ENCODE measurements at regions not wholly inside any gene's neighbourhood (a gene's known extent, or its start where the extent isn't known, plus 50 kb on each side); places are given as distances from the start of the nearest gene placed in this dataset.

GRCh38 chr4:158350161-158350560 is 139.9 kb downstream of the TMEM144 start:
- in situ Hi-C loops (cut with HindIII; ENCODE audit: low pct_unique_long_range_greater_than_20kb, low sequenced_read_pairs) (no loop called here), intact Hi-C loops (cut with micrococcal nuclease; ENCODE audit: unreplicated experiment) (no loop called here)
- ChIA-PET CTCF (no interaction called here), POLR2A (no interaction called here)
- H3K4me3 ChIP-seq (ENCODE audit: low read depth in 2 of 2, low read length in 2 of 2): no peak overlapping the region
- ATAC-seq (no peak), DNase-seq (ENCODE audit: low read depth, low spot score) (no peak)
- no peaks in the 10 kb centered on the region for H3K9me3 ChIP-seq (ENCODE audit: control insufficient read depth, insufficient read depth, low read depth, low read length)
- BruUV-seq (replicated peaks): no TSS peak
- no peak overlapping the region for H3K27ac ChIP-seq (ENCODE audit: low read length)
- no peaks in the 10 kb centered on the region for H3K27me3 ChIP-seq (ENCODE audit: control insufficient read depth, insufficient read depth, low read length)
- no peaks in the 10 kb centered on the region for H3K4me1 ChIP-seq (ENCODE audit: control insufficient read depth, insufficient read depth, low read length)
- H3K36me3 ChIP-seq (ENCODE audit: control insufficient read depth, insufficient read depth, low read length): no peaks in the 10 kb centered on the region
- TF ChIP-seq, protein P1, sequence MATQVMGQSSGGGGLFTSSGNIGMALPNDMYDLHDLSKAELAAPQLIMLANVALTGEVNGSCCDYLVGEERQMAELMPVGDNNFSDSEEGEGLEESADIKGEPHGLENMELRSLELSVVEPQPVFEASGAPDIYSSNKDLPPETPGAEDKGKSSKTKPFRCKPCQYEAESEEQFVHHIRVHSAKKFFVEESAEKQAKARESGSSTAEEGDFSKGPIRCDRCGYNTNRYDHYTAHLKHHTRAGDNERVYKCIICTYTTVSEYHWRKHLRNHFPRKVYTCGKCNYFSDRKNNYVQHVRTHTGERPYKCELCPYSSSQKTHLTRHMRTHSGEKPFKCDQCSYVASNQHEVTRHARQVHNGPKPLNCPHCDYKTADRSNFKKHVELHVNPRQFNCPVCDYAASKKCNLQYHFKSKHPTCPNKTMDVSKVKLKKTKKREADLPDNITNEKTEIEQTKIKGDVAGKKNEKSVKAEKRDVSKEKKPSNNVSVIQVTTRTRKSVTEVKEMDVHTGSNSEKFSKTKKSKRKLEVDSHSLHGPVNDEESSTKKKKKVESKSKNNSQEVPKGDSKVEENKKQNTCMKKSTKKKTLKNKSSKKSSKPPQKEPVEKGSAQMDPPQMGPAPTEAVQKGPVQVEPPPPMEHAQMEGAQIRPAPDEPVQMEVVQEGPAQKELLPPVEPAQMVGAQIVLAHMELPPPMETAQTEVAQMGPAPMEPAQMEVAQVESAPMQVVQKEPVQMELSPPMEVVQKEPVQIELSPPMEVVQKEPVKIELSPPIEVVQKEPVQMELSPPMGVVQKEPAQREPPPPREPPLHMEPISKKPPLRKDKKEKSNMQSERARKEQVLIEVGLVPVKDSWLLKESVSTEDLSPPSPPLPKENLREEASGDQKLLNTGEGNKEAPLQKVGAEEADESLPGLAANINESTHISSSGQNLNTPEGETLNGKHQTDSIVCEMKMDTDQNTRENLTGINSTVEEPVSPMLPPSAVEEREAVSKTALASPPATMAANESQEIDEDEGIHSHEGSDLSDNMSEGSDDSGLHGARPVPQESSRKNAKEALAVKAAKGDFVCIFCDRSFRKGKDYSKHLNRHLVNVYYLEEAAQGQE (IDR thresholded peaks at IDR 0.05; ENCODE audit: insufficient read depth in 1 of 2, low read depth in 2 of 2, low read length in 1 of 2): no peak
- TF ChIP-seq POLR2AphosphoS5 (IDR thresholded peaks at IDR 0.05; ENCODE audit: low read depth, low read length) (no peak), SIN3A (IDR thresholded peaks at IDR 0.05; ENCODE audit: borderline replicate concordance, insufficient read depth, low read depth, low read length) (no peak)
- TF ChIP-seq, protein P2, sequence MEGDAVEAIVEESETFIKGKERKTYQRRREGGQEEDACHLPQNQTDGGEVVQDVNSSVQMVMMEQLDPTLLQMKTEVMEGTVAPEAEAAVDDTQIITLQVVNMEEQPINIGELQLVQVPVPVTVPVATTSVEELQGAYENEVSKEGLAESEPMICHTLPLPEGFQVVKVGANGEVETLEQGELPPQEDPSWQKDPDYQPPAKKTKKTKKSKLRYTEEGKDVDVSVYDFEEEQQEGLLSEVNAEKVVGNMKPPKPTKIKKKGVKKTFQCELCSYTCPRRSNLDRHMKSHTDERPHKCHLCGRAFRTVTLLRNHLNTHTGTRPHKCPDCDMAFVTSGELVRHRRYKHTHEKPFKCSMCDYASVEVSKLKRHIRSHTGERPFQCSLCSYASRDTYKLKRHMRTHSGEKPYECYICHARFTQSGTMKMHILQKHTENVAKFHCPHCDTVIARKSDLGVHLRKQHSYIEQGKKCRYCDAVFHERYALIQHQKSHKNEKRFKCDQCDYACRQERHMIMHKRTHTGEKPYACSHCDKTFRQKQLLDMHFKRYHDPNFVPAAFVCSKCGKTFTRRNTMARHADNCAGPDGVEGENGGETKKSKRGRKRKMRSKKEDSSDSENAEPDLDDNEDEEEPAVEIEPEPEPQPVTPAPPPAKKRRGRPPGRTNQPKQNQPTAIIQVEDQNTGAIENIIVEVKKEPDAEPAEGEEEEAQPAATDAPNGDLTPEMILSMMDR (IDR thresholded peaks at IDR 0.05): no peak

DNA sequence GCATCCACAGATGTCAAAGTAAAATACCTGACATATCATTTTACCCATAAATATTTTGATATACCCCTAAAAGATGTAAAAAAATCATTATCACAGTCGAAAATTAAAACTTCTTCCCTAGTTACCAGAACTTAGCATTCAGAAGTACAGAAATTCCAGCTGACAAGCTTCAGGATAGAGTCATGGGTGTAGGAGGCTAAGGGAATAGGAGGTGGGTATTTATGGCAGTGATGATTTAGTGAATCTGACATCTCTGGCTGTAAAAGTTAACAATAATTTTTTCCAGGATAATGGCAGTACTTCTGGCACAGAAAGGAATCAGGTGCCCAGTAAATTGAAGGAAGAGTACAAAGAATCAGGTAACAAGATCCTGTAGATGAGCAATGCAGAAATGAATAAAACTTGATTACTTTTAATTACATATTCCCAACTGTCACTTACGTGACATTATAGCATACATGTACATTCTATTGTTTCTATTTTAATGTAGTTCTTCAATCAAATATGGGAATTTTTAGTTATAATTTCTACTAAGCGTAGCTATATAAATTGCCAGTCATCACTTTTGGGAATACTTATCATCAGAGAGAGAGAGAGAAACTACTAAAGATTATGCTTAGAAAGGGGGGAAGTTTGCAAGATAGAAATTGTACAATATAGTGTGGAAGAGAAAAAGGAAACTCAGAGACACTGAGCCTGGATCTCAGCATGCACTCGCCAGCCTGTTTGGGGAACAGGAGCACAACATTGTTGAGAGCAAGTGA is 143.4 kb downstream of the TMEM144 start:
- ChIA-PET POLR2A (no interaction called here), CTCF (no interaction called here)
- H3K9me3 ChIP-seq (ENCODE audit: control insufficient read depth, insufficient read depth, low read depth, low read length): no peaks in the 10 kb centered on the region
- H3K36me3 ChIP-seq (ENCODE audit: control insufficient read depth, insufficient read depth, low read length): no peaks in the 10 kb centered on the region
- H3K27ac ChIP-seq (ENCODE audit: low read length): no peak overlapping the region
- no peaks in the 10 kb centered on the region for H3K4me1 ChIP-seq (ENCODE audit: control insufficient read depth, insufficient read depth, low read length)
- intact Hi-C loops (cut with micrococcal nuclease; ENCODE audit: unreplicated experiment): no loop called here
- in situ Hi-C loops (cut with HindIII; ENCODE audit: low pct_unique_long_range_greater_than_20kb, low sequenced_read_pairs): no loop called here
- ATAC-seq (no peak), DNase-seq (ENCODE audit: low read depth, low spot score) (no peak)
- no peak for TF ChIP-seq POLR2AphosphoS5 (IDR thresholded peaks at IDR 0.05; ENCODE audit: low read depth, low read length)
- TF ChIP-seq, protein P1 (IDR thresholded peaks at IDR 0.05; ENCODE audit: insufficient read depth in 1 of 2, low read depth in 2 of 2, low read length in 1 of 2): no peak
- no peak for TF ChIP-seq TCF7L2 (IDR thresholded peaks at IDR 0.05; ENCODE audit: low read depth, low read length)
- no peak for TF ChIP-seq SIN3A (IDR thresholded peaks at IDR 0.05; ENCODE audit: borderline replicate concordance, insufficient read depth, low read depth, low read length)
- H3K4me3 ChIP-seq (ENCODE audit: low read depth in 2 of 2, low read length in 2 of 2): no peak overlapping the region
- no peaks in the 10 kb centered on the region for H3K27me3 ChIP-seq (ENCODE audit: control insufficient read depth, insufficient read depth, low read length)
- BruUV-seq (replicated peaks): no TSS peak

Data from Panc1 (cell line).